ENCODE measurements at regions not wholly inside any gene's neighbourhood (a gene's known extent, or its start where the extent isn't known, plus 50 kb on each side); places are given as distances from the start of the nearest gene placed in this dataset.

DNA sequence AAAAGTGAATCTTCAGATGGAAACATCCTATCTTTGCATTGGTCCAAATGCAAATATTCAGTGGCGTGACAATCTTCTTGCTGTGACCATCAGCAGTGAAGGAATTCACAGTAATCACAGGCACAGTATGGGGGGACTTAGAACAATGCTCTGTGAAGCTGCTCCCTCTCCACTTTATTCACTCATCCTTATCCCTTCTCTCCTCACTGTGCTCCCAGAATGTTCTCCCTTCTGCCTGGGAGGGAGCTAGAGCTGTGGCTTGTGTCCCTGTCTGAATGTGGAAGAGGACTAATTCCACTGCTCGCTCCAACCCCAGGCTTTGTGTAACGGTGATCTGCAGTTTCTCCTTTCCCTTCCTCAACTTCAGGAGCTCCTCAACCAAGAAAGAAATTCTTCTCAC lies 243.7 kb downstream of the ALDH8A1 start:
- TF ChIP-seq, protein P1, sequence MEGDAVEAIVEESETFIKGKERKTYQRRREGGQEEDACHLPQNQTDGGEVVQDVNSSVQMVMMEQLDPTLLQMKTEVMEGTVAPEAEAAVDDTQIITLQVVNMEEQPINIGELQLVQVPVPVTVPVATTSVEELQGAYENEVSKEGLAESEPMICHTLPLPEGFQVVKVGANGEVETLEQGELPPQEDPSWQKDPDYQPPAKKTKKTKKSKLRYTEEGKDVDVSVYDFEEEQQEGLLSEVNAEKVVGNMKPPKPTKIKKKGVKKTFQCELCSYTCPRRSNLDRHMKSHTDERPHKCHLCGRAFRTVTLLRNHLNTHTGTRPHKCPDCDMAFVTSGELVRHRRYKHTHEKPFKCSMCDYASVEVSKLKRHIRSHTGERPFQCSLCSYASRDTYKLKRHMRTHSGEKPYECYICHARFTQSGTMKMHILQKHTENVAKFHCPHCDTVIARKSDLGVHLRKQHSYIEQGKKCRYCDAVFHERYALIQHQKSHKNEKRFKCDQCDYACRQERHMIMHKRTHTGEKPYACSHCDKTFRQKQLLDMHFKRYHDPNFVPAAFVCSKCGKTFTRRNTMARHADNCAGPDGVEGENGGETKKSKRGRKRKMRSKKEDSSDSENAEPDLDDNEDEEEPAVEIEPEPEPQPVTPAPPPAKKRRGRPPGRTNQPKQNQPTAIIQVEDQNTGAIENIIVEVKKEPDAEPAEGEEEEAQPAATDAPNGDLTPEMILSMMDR (conservative IDR thresholded peaks at IDR 0.05; ENCODE audit: low read depth, low read length): no peak

GRCh38 chr6:134703206-134703605 lies 246.7 kb downstream of the ALDH8A1 start:
- no peak overlapping the region for H3K4me3 ChIP-seq (ENCODE audit: low read length)
- TF ChIP-seq, protein P1 (conservative IDR thresholded peaks at IDR 0.05; ENCODE audit: low read depth, low read length): no peak
- DNase-seq (ENCODE audit: low read depth): no peak

More for the DNA sequence above, 243.7 kb downstream of the ALDH8A1 start:
- DNase-seq (ENCODE audit: low read depth): no peak
- H3K4me3 ChIP-seq (ENCODE audit: low read length): no peak overlapping the region

DNA sequence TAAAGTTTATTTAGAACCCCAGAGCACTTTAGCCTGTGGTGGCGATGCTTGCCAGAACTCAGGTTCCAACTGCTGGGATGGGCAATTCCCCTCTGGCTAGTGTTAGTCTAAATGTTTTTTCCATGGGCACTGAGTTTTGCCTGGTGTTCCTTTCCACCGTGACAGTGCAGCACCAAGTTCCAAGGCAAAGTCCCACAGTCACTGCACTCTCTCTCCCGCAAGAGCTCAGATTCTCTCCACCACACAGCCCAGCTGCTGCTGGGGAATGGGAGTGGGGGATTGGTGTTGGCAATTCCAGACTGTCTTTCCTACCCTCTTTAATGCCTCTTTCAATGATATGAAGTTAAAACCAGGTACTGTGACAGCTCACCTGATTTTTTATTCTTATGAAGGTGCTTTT lies 247.6 kb downstream of the ALDH8A1 start:
- DNase-seq (ENCODE audit: low read depth): no peak
- TF ChIP-seq, protein P1 (conservative IDR thresholded peaks at IDR 0.05; ENCODE audit: low read depth, low read length): no peak
- no peak overlapping the region for H3K4me3 ChIP-seq (ENCODE audit: low read length)

DNA sequence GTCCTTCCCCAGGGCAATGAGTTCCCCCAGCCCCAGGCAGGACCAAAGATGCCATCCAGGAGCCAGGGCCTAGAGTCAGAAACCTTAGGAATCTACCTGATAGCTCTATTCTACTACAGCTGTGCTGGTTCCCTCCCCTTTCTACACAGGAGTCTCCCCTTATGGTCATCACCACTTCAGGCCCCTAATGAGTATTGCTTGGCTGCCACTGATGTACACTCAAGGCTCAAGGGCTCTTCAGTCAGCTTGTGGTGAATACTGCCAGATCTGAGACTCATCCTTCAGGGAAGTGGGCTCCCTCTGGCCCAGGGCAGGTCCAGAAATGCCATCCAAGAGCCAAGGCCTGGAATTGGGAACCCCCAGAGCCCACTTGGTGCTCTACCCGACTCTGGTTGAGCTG lies 248.6 kb downstream of the ALDH8A1 start:
- H3K4me3 ChIP-seq (ENCODE audit: low read length): no peak overlapping the region
- TF ChIP-seq, protein P1 (conservative IDR thresholded peaks at IDR 0.05; ENCODE audit: low read depth, low read length): no peak
- DNase-seq (ENCODE audit: low read depth): no peak

DNA sequence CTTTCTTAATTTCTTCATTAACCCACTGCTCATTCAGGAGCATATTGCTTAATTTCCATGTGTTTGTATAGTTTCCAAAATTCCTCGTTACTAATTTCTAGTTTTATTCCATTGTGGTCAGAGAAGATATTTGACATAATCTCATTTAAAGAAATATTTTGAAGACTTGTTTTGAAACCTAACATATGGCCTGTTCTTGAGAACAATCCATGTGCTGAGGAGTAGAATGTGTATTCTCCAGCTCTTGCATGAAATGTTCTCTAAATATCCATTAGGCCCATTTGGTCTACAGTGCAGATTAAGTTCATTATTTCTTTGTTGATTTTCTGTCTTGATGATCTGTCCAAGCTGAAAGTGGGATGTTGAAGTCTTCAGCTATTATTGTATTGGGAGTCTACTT lies 251.7 kb downstream of the ALDH8A1 start:
- TF ChIP-seq, protein P1 (conservative IDR thresholded peaks at IDR 0.05; ENCODE audit: low read depth, low read length): no peak
- no peak overlapping the region for H3K4me3 ChIP-seq (ENCODE audit: low read length)
- DNase-seq (ENCODE audit: low read depth): no peak

- no peak for DNase-seq (ENCODE audit: low read depth)
- TF ChIP-seq, protein P1 (conservative IDR thresholded peaks at IDR 0.05; ENCODE audit: low read depth, low read length): no peak
- H3K4me3 ChIP-seq (ENCODE audit: low read length): no peak overlapping the region
Measured at GRCh38 chr6:134692008-134692407, 257.9 kb downstream of the ALDH8A1 start.

- TF ChIP-seq, protein P1 (conservative IDR thresholded peaks at IDR 0.05; ENCODE audit: low read depth, low read length): no peak
- DNase-seq (ENCODE audit: low read depth): no peak
- H3K4me3 ChIP-seq (ENCODE audit: low read length): no peak overlapping the region
Measured at GRCh38 chr6:134691180-134691579, 258.7 kb downstream of the ALDH8A1 start.

Data from retinal pigment epithelial cell (primary cell).